ENCODE measurements at regions not wholly inside any gene's neighbourhood (a gene's known extent, or its start where the extent isn't known, plus 50 kb on each side); places are given as distances from the start of the nearest gene placed in this dataset.

GRCh38 chr9:91047993-91048607 lies 246.5 kb downstream of the SYK start:
- Histone ChIP-seq H3K9me2 (replicated peaks; ENCODE audit: low read length) (no peaks in the 10 kb centered on the region), H2AFZ (ENCODE audit: low read length) (peak overlapping the region; percentile 5), H3K4me1 (ENCODE audit: insufficient read depth, low read length) (peaks cover 18% of the 10 kb centered on the region), H3K4me3 (ENCODE audit: low read length) (no peak overlapping the region), H3K79me2 (ENCODE audit: low read length) (no peaks in the 10 kb centered on the region), H3K9me3 (ENCODE audit: low read length) (no peaks in the 10 kb centered on the region), H3K27me3 (ENCODE audit: low read length) (no peaks in the 10 kb centered on the region), H3K36me3 (ENCODE audit: low read depth, low read length) (no peaks in the 10 kb centered on the region), H3K4me2 (ENCODE audit: low read length) (peak overlapping the region; percentile 35), H3K9ac (ENCODE audit: low read length) (no peak overlapping the region), H4K20me1 (ENCODE audit: low read length) (no peaks in the 10 kb centered on the region), H3K27ac (ENCODE audit: low read length) (no peak overlapping the region), H3F3A (ENCODE audit: low read length, unreplicated experiment) (no peaks in the 10 kb centered on the region)
- CTCF ChIA-PET, result no interaction called here
- no TSS peak for BruUV-seq (replicated peaks)
- ATAC-seq (0 out of 2 replicates have a peak, but pooled peaks have one; percentile 31), DNase-seq (peak; percentile 55)
- intact Hi-C loops (cut with micrococcal nuclease), result no loop called here
- POLR2A ChIA-PET (ENCODE audit: unreplicated experiment), result no interaction called here
- TF ChIP-seq EZH2phosphoT487 (IDR thresholded peaks at IDR 0.05; ENCODE audit: borderline replicate concordance, low read length), result no peak
- TF ChIP-seq CTCF (conservative IDR thresholded peaks at IDR 0.05; ENCODE audit: low read depth, low read length), result no peak
- no peak for TF ChIP-seq EZH2 (IDR thresholded peaks at IDR 0.05; ENCODE audit: low read length, unreplicated experiment)

GRCh38 chr9:91048749-91049148 lies 247.1 kb downstream of the SYK start:
- no peaks in the 10 kb centered on the region for H4K20me1 ChIP-seq (ENCODE audit: low read length)
- no peak for DNase-seq
- no peak overlapping the region for H3K9ac ChIP-seq (ENCODE audit: low read length)
- no peaks in the 10 kb centered on the region for H3F3A ChIP-seq (ENCODE audit: low read length, unreplicated experiment)
- H3K27ac ChIP-seq (ENCODE audit: low read length), result no peak overlapping the region
- no peaks in the 10 kb centered on the region for H3K9me2 ChIP-seq (replicated peaks; ENCODE audit: low read length)
- H3K4me3 ChIP-seq (ENCODE audit: low read length), result no peak overlapping the region
- H2AFZ ChIP-seq (ENCODE audit: low read length), result no peak overlapping the region
- H3K4me2 ChIP-seq (ENCODE audit: low read length), result no peak overlapping the region
- intact Hi-C loops (cut with micrococcal nuclease), result no loop called here
- ATAC-seq, result no peak
- TF ChIP-seq EZH2phosphoT487 (IDR thresholded peaks at IDR 0.05; ENCODE audit: borderline replicate concordance, low read length) (no peak), CTCF (conservative IDR thresholded peaks at IDR 0.05; ENCODE audit: low read depth, low read length) (no peak), EZH2 (IDR thresholded peaks at IDR 0.05; ENCODE audit: low read length, unreplicated experiment) (no peak)
- no peaks in the 10 kb centered on the region for H3K36me3 ChIP-seq (ENCODE audit: low read depth, low read length)
- POLR2A ChIA-PET (ENCODE audit: unreplicated experiment), result no interaction called here
- CTCF ChIA-PET, result no interaction called here
- no peaks in the 10 kb centered on the region for H3K27me3 ChIP-seq (ENCODE audit: low read length)
- no peaks in the 10 kb centered on the region for H3K9me3 ChIP-seq (ENCODE audit: low read length)
- H3K79me2 ChIP-seq (ENCODE audit: low read length), result no peaks in the 10 kb centered on the region
- no TSS peak for BruUV-seq (replicated peaks)
- H3K4me1 ChIP-seq (ENCODE audit: insufficient read depth, low read length), result peaks cover 18% of the 10 kb centered on the region

- no TSS peak for BruUV-seq (replicated peaks)
- DNase-seq, result no peak
- Histone ChIP-seq H3K36me3 (ENCODE audit: low read depth, low read length) (no peaks in the 10 kb centered on the region), H3K4me1 (ENCODE audit: insufficient read depth, low read length) (peaks cover 4% of the 10 kb centered on the region; the same call in 1 of the 2 replicates), H3K9me3 (ENCODE audit: low read length) (no peaks in the 10 kb centered on the region), H3F3A (ENCODE audit: low read length, unreplicated experiment) (no peaks in the 10 kb centered on the region), H3K9me2 (replicated peaks; ENCODE audit: low read length) (no peaks in the 10 kb centered on the region), H3K27ac (ENCODE audit: low read length) (no peak overlapping the region), H2AFZ (ENCODE audit: low read length) (no peak overlapping the region), H3K27me3 (ENCODE audit: low read length) (no peaks in the 10 kb centered on the region), H3K9ac (ENCODE audit: low read length) (no peak overlapping the region), H3K4me3 (ENCODE audit: low read length) (no peak overlapping the region), H3K4me2 (ENCODE audit: low read length) (no peak overlapping the region), H3K79me2 (ENCODE audit: low read length) (no peaks in the 10 kb centered on the region), H4K20me1 (ENCODE audit: low read length) (no peaks in the 10 kb centered on the region)
- TF ChIP-seq EZH2phosphoT487 (IDR thresholded peaks at IDR 0.05; ENCODE audit: borderline replicate concordance, low read length), result no peak
- no peak for TF ChIP-seq EZH2 (IDR thresholded peaks at IDR 0.05; ENCODE audit: low read length, unreplicated experiment)
- no peak for TF ChIP-seq CTCF (conservative IDR thresholded peaks at IDR 0.05; ENCODE audit: low read depth, low read length)
- intact Hi-C loops (cut with micrococcal nuclease), result no loop called here
- ChIA-PET POLR2A (ENCODE audit: unreplicated experiment) (no interaction called here), CTCF (no interaction called here)
- ATAC-seq, result no peak
Observed at GRCh38 chr9:91053824-91054223, 252.2 kb downstream of the SYK start.

All from PC-3 (cell line).